M059J (cell line): ENCODE measurements at regions not wholly inside any gene's neighbourhood (a gene's known extent, or its start where the extent isn't known, plus 50 kb on each side); places are given as distances from the start of the nearest gene placed in this dataset.

Experiments
- DNase-seq: peaks from one replicate; pipeline ENCODE4 v3.0.0-alpha.2; 2012; ENCODE audit warnings: low read depth

- no peak for DNase-seq
Measured at GRCh38 chr3:55413236-55413635, 73.9 kb downstream of the WNT5A start.

GRCh38 chr3:55412545-55412944 is 74.6 kb downstream of the WNT5A start:
- DNase-seq = no peak

- DNase-seq = peak; percentile 50
Measured at GRCh38 chr3:55409806-55410205, 77.3 kb downstream of the WNT5A start.

GRCh38 chr3:55408193-55408826 is 78.8 kb downstream of the WNT5A start:
- DNase-seq = peak; percentile 48

- DNase-seq = peak; percentile 66
Measured at GRCh38 chr3:55407426-55407820, 79.7 kb downstream of the WNT5A start.

- DNase-seq = peak; percentile 87
Measured at GRCh38 chr3:55406696-55407425, 80.2 kb downstream of the WNT5A start.

GRCh38 chr3:55405436-55405835 is 81.7 kb downstream of the WNT5A start:
- peak; percentile 34 for DNase-seq

GRCh38 chr3:55402886-55403609 is 84.1 kb downstream of the WNT5A start:
- DNase-seq = peak; percentile 52

- no peak for DNase-seq
Measured at GRCh38 chr3:55380561-55380960, 106.5 kb downstream of the WNT5A start.

- DNase-seq = no peak
Measured at GRCh38 chr3:55376753-55377347, 110.3 kb downstream of the WNT5A start.

GRCh38 chr3:55373423-55373822 is 113.7 kb downstream of the WNT5A start:
- no peak for DNase-seq

- no peak for DNase-seq
Measured at GRCh38 chr3:55370272-55370671, 116.8 kb downstream of the WNT5A start.

GRCh38 chr3:55369141-55369847 is 117.8 kb downstream of the WNT5A start:
- DNase-seq = no peak

- no peak for DNase-seq
Measured at GRCh38 chr3:55368366-55368765, 118.7 kb downstream of the WNT5A start.

- no peak for DNase-seq
Measured at GRCh38 chr3:55367384-55367783, 119.7 kb downstream of the WNT5A start.

GRCh38 chr3:55364421-55364820 is 122.7 kb downstream of the WNT5A start:
- no peak for DNase-seq

GRCh38 chr3:55362210-55362960 is 124.7 kb downstream of the WNT5A start:
- peak; percentile 42 for DNase-seq

GRCh38 chr3:55357796-55358195 is 129.3 kb downstream of the WNT5A start:
- no peak for DNase-seq

- no peak for DNase-seq
Measured at GRCh38 chr3:55352668-55353067, 134.4 kb downstream of the WNT5A start.

GRCh38 chr3:55349851-55350250 is 137.3 kb downstream of the WNT5A start:
- DNase-seq = no peak
